AG04449 (cell line): ENCODE measurements at regions not wholly inside any gene's neighbourhood (a gene's known extent, or its start where the extent isn't known, plus 50 kb on each side); places are given as distances from the start of the nearest gene placed in this dataset.

ENCODE experiments used
- CTCF ChIA-PET: fragments of 350-600 bp; formaldehyde crosslinking; extraction: SDS; loops from one replicate; lab custom pipeline; 2021; ENCODE audit warnings: antibody characterized with exemption; lab: Yijun Ruan, JAX
- POLR2A ChIA-PET: fragments of 400-600, 350-600 bp; formaldehyde crosslinking; extraction: SDS; loops from one replicate; lab custom pipeline; 2020; ENCODE audit warnings: antibody characterized with exemption, inconsistent platforms; lab: Yijun Ruan, JAX
- DNase-seq: peaks from one replicate; pipeline ENCODE4 v3.0.0-alpha.2; 2010; ENCODE audit warnings: low read depth, low spot score
- H3K4me3 ChIP-seq: 2 replicates; pipeline ENCODE4 v1.5.1; 2011; ENCODE audit warnings: low read depth, mild to moderate bottlenecking, control low read depth, low read length
- CTCF ChIP-seq: IDR thresholded peaks from one replicate; pipeline ENCODE4 v1.5.1; 2011; ENCODE audit warnings: mild to moderate bottlenecking, moderate library complexity, low read length, control low read depth, inconsistent platforms; ENCODE audit not compliant: insufficient read depth; ENCODE audit errors: missing control alignments

GRCh38 chr2:220669324-220669723 is 902.8 kb downstream of the EPHA4 start:
- DNase-seq = no peak

GRCh38 chr2:220670511-220670910 is 901.6 kb downstream of the EPHA4 start:
- no peak overlapping the region for H3K4me3 ChIP-seq
- POLR2A ChIA-PET = no interaction called here
- DNase-seq = no peak
- CTCF ChIA-PET = no interaction called here
- no peak for TF ChIP-seq CTCF

More at GRCh38 chr2:220669324-220669723, 902.8 kb downstream of the EPHA4 start:
- no peak for TF ChIP-seq CTCF
- ChIA-PET POLR2A (no interaction called here), CTCF (no interaction called here)
- H3K4me3 ChIP-seq = no peak overlapping the region

GRCh38 chr2:220673151-220673874 is 898.8 kb downstream of the EPHA4 start:
- no peak for DNase-seq
- no peak for TF ChIP-seq CTCF
- ChIA-PET POLR2A (no interaction called here), CTCF (no interaction called here)
- H3K4me3 ChIP-seq = no peak overlapping the region

GRCh38 chr2:220674033-220674432 is 898.1 kb downstream of the EPHA4 start:
- ChIA-PET CTCF (no interaction called here), POLR2A (no interaction called here)
- no peak for TF ChIP-seq CTCF
- DNase-seq = no peak
- no peak overlapping the region for H3K4me3 ChIP-seq

- POLR2A ChIA-PET = no interaction called here
- no peak overlapping the region for H3K4me3 ChIP-seq
- TF ChIP-seq CTCF = no peak
- no peak for DNase-seq
- CTCF ChIA-PET = interaction anchor here (0.6 kb wide), 1 partner anchor 108 kb away, joined by 3 read pairs; no protein-coding TSS in a partner anchor
Observed at GRCh38 chr2:220676695-220677094, 895.4 kb downstream of the EPHA4 start.

- no peak for TF ChIP-seq CTCF
- no peak for DNase-seq
- H3K4me3 ChIP-seq = no peak overlapping the region
- CTCF ChIA-PET = no interaction called here
- POLR2A ChIA-PET = no interaction called here
Observed at GRCh38 chr2:220678943-220679342, 893.2 kb downstream of the EPHA4 start.
